ENCODE measurements at regions not wholly inside any gene's neighbourhood (a gene's known extent, or its start where the extent isn't known, plus 50 kb on each side); places are given as distances from the start of the nearest gene placed in this dataset.

- TF ChIP-seq CTCF (IDR thresholded peaks at IDR 0.05), result no peak
- WGBS (ENCODE audit: insufficient coverage), result 96% methylated on average over 14 of the region's 14 CpGs
- no peak overlapping the region for H3K4me3 ChIP-seq (replicated peaks in 1 of 3; ENCODE audit: low read depth in 2 of 3, low read length in 3 of 3)
These were observed 570.8 kb downstream of the GALR1 start for GRCh38 chr18:77820472-77820871.

GRCh38 chr18:77821892-77822291, 572.2 kb downstream of the GALR1 start:
- Histone ChIP-seq H3K36me3 (replicated peaks in 1 of 2; ENCODE audit: control insufficient read depth in 1 of 2, insufficient read depth in 2 of 2, low read length in 2 of 2) (no peaks in the 10 kb centered on the region), H3K9me3 (replicated peaks in 1 of 2; ENCODE audit: control insufficient read depth in 1 of 2, insufficient read depth in 1 of 2, low read length in 2 of 2) (peaks cover 27 to 29% of the 10 kb centered on the region in 2 donors), H3K27ac (ENCODE audit: low read depth in 1 of 2, low read length in 2 of 2) (no peak overlapping the region), H3K79me2 (ENCODE audit: insufficient read depth, low read length) (no peaks in the 10 kb centered on the region), H3K27me3 (ENCODE audit: control insufficient read depth in 2 of 2, insufficient read depth in 2 of 2, low read length in 2 of 2) (no peaks in the 10 kb centered on the region), H3K4me2 (replicated peaks; ENCODE audit: extremely low read depth, low read length, poor library complexity, severe bottlenecking) (no peak overlapping the region), H3K4me1 (ENCODE audit: control insufficient read depth in 1 of 2, insufficient read depth in 2 of 2, low read length in 2 of 2) (no peaks in the 10 kb centered on the region), H3K9ac (ENCODE audit: insufficient read depth, low read length, poor library complexity, severe bottlenecking) (no peak overlapping the region), H2AFZ (ENCODE audit: insufficient read depth, low read depth, low read length, poor library complexity, severe bottlenecking) (no peak overlapping the region), H3K4me3 (replicated peaks in 1 of 3; ENCODE audit: low read depth in 2 of 3, low read length in 3 of 3) (no peak overlapping the region), H4K20me1 (ENCODE audit: insufficient read depth, low read length) (no peaks in the 10 kb centered on the region)
- TF ChIP-seq CTCF (IDR thresholded peaks at IDR 0.05), result no peak
- Mint-ChIP-seq H3K4me1 (no peaks in the 10 kb centered on the region), H3K27me3 (ENCODE audit: low read depth in 3 of 3) (peaks cover 0 to 2% (median 1%) of the 10 kb centered on the region in 3 donors), H3K36me3 (no peaks in the 10 kb centered on the region), H3K9me3 (peaks cover 14 to 27% (median 18%) of the 10 kb centered on the region in 7 donors), H3K4me3 (no peak overlapping the region), H3K27ac (no peak overlapping the region)
- intact Hi-C loops (cut with micrococcal nuclease), result no loop called here
- DNase-seq, result no peak
- WGBS (ENCODE audit: insufficient coverage), result 100% methylated on average over 1 of the region's 7 CpGs

More at GRCh38 chr18:77820472-77820871, 570.8 kb downstream of the GALR1 start:
- H2AFZ ChIP-seq (ENCODE audit: insufficient read depth, low read depth, low read length, poor library complexity, severe bottlenecking), result no peak overlapping the region
- peaks cover 34 to 35% of the 10 kb centered on the region in 2 donors for H3K9me3 ChIP-seq (replicated peaks in 1 of 2; ENCODE audit: control insufficient read depth in 1 of 2, insufficient read depth in 1 of 2, low read length in 2 of 2)
- no peak overlapping the region for H3K27ac ChIP-seq (ENCODE audit: low read depth in 1 of 2, low read length in 2 of 2)
- H3K27me3 Mint-ChIP-seq (ENCODE audit: low read depth in 3 of 3), result peaks cover 0 to 2% (median 1%) of the 10 kb centered on the region in 3 donors
- peaks cover 14 to 28% (median 25%) of the 10 kb centered on the region in 7 donors for H3K9me3 Mint-ChIP-seq
- H3K4me1 Mint-ChIP-seq, result no peaks in the 10 kb centered on the region
- H3K36me3 Mint-ChIP-seq, result no peaks in the 10 kb centered on the region
- H3K4me3 Mint-ChIP-seq, result no peak overlapping the region
- no peak for DNase-seq
- no peak overlapping the region for H3K27ac Mint-ChIP-seq
- H3K36me3 ChIP-seq (replicated peaks in 1 of 2; ENCODE audit: control insufficient read depth in 1 of 2, insufficient read depth in 2 of 2, low read length in 2 of 2), result no peaks in the 10 kb centered on the region
- intact Hi-C loops (cut with micrococcal nuclease), result no loop called here
- no peak overlapping the region for H3K4me2 ChIP-seq (replicated peaks; ENCODE audit: extremely low read depth, low read length, poor library complexity, severe bottlenecking)
- no peaks in the 10 kb centered on the region for H3K4me1 ChIP-seq (ENCODE audit: control insufficient read depth in 1 of 2, insufficient read depth in 2 of 2, low read length in 2 of 2)
- H3K79me2 ChIP-seq (ENCODE audit: insufficient read depth, low read length), result no peaks in the 10 kb centered on the region
- H4K20me1 ChIP-seq (ENCODE audit: insufficient read depth, low read length), result no peaks in the 10 kb centered on the region
- no peak overlapping the region for H3K9ac ChIP-seq (ENCODE audit: insufficient read depth, low read length, poor library complexity, severe bottlenecking)
- no peaks in the 10 kb centered on the region for H3K27me3 ChIP-seq (ENCODE audit: control insufficient read depth in 2 of 2, insufficient read depth in 2 of 2, low read length in 2 of 2)
